HCT116 (cell line): ENCODE measurements at regions not wholly inside any gene's neighbourhood (a gene's known extent, or its start where the extent isn't known, plus 50 kb on each side); places are given as distances from the start of the nearest gene placed in this dataset.

Source experiments
- ATAC-seq: fragments of 200-7000 bp; cut with Tn5 transposase; 2 replicates; pipeline ENCODE4 v1.9.1; 2020; ENCODE audit warnings: mild to moderate bottlenecking, moderate library complexity
- BruUV-seq: library from RNA; stranded (reverse); fragments of 400-500 nt; replicated peaks from 2 replicates; lab custom pipeline; 2021; lab: Mats Ljungman, UMichigan
- CTCF ChIA-PET: fragments of 300-600 bp; sonication (Branson Sonifier 250); formaldehyde crosslinking; loops from one replicate; lab custom pipeline; 2021; ENCODE audit warnings: antibody characterized with exemption; lab: Charles Lee
- POLR2A ChIA-PET: fragments of 300-600, 350-600 bp; sonication (Branson Sonifier 250); formaldehyde crosslinking; loops from one replicate; lab custom pipeline; 2021; ENCODE audit warnings: antibody characterized with exemption; lab: Charles Lee
- RAD21 ChIA-PET, 2 experiments: fragments of 300-600 bp; sonication (Branson Sonifier 250); formaldehyde crosslinking; loops; one replicate each; lab custom pipeline; 2023; ENCODE audit warnings: low total read pairs in 2 of 2; ENCODE audit not compliant: uncharacterized antibody in 2 of 2, unreplicated experiment in 2 of 2, low non-redundant PET in 1 of 2; lab: Charles Lee
- DNase-seq: peaks from one replicate; pipeline ENCODE4 v3.0.0-alpha.2; 2010; ENCODE audit warnings: low read depth, low spot score
- H2AFZ ChIP-seq: fragments of 200-600 bp; shearing (Covaris generic), sonication (generic); 2 replicates; pipeline ENCODE4 v1.6.1; 2017; ENCODE audit warnings: low read depth, mixed run types, mixed read lengths, antibody characterized with exemption, low read length; ENCODE audit not compliant: poor library complexity, severe bottlenecking
- H3K27ac ChIP-seq: 2 replicates; pipeline ENCODE4 v1.5.1; 2012; ENCODE audit warnings: low read depth, low read length
- H3K27me3 ChIP-seq: fragments of 200-600 bp; sonication (generic); 2 replicates; pipeline ENCODE4 v1.6.1; 2016; ENCODE audit warnings: mixed run types, low read length, mixed read lengths; ENCODE audit not compliant: insufficient read depth
- H3K36me3 ChIP-seq, 2 experiments: fragments of 200-500 bp in 1 of 2; fragments of 200-600 bp in 1 of 2; sonication (Bioruptor generic) in 1 of 2; sonication (generic) in 1 of 2; 2 replicates each; pipeline versions ENCODE4 v1.5.1 to v1.6.1; 2014 to 2016; ENCODE audit warnings: low read length in 2 of 2, inconsistent platforms in 1 of 2, mixed read lengths in 1 of 2, mixed run types in 1 of 2; ENCODE audit not compliant: insufficient read depth in 2 of 2, control insufficient read depth in 1 of 2
- H3K4me1 ChIP-seq, 2 experiments: fragments of 200-600 bp in 1 of 2; sonication (generic) in 1 of 2; 2 replicates each; pipeline versions ENCODE4 v1.5.1 to v1.6.1; 2012 to 2017; ENCODE audit warnings: low read length in 2 of 2, inconsistent platforms in 1 of 2, mild to moderate bottlenecking in 1 of 2, mixed read lengths in 1 of 2, mixed run types in 1 of 2, moderate library complexity in 1 of 2; ENCODE audit not compliant: insufficient read depth in 2 of 2, control insufficient read depth in 1 of 2
- H3K4me2 ChIP-seq: fragments of 200-600 bp; sonication (generic); 2 replicates; pipeline ENCODE4 v1.6.1; 2017; ENCODE audit warnings: mixed run types, low read length, mixed read lengths
- H3K4me3 ChIP-seq, 2 experiments: fragments of 200-600 bp in 1 of 2; sonication (generic) in 1 of 2; replicated peaks in 1 of 2; 2 replicates each; pipeline ENCODE4 v1.5.1; 2011 to 2016; ENCODE audit warnings: low read length in 2 of 2, control low read depth in 1 of 2, low read depth in 1 of 2, mild to moderate bottlenecking in 1 of 2, mixed read lengths in 1 of 2, mixed run types in 1 of 2
- H3K79me2 ChIP-seq: fragments of 200-600 bp; sonication (generic); 2 replicates; pipeline ENCODE4 v1.6.1; 2017; ENCODE audit warnings: mild to moderate bottlenecking, mixed run types, low read length, moderate library complexity, mixed read lengths; ENCODE audit not compliant: insufficient read depth
- H3K9ac ChIP-seq: fragments of 200-600 bp; sonication (generic); 2 replicates; pipeline ENCODE4 v1.6.1; 2016; ENCODE audit warnings: low read length, mixed read lengths
- H3K9me2 ChIP-seq: fragments of 200-600 bp; sonication (generic), shearing (Covaris generic); 2 replicates; pipeline ENCODE4 v1.6.1; 2017; ENCODE audit warnings: mixed run types, mild to moderate bottlenecking, moderate library complexity; ENCODE audit not compliant: insufficient read depth
- H3K9me3 ChIP-seq, 2 experiments: fragments of 200-500 bp in 1 of 2; fragments of 200-600 bp in 1 of 2; sonication (Bioruptor generic) in 1 of 2; sonication (generic) in 1 of 2; 2 replicates each; pipeline ENCODE4 v1.6.1; 2014 to 2017; ENCODE audit warnings: low read length in 2 of 2, mixed read lengths in 2 of 2, inconsistent platforms in 1 of 2, low read depth in 1 of 2, mild to moderate bottlenecking in 1 of 2, mixed run types in 1 of 2, moderate library complexity in 1 of 2; ENCODE audit not compliant: control insufficient read depth in 1 of 2, insufficient read depth in 1 of 2
- H4K20me1 ChIP-seq: fragments of 200-600 bp; sonication (generic), shearing (Covaris generic); 2 replicates; pipeline ENCODE4 v1.6.1; 2017; ENCODE audit warnings: mixed run types, mild to moderate bottlenecking, moderate library complexity; ENCODE audit not compliant: insufficient read depth
- CTCF ChIP-seq, 3 experiments: fragments of 200-600 bp in 1 of 3; sonication (generic) in 1 of 3; IDR thresholded peaks in 2 of 3; conservative IDR thresholded peaks in 1 of 3; 2 replicates each; pipeline ENCODE4 v1.5.1; 2012 to 2017; ENCODE audit warnings: low read depth in 2 of 3, low read length in 2 of 3, antibody characterized with exemption in 1 of 3, borderline replicate concordance in 1 of 3, control low read depth in 1 of 3, mild to moderate bottlenecking in 1 of 3, mixed read lengths in 1 of 3, mixed run types in 1 of 3, moderate library complexity in 1 of 3; ENCODE audit not compliant: insufficient read depth in 1 of 3
- ELF1 ChIP-seq: IDR thresholded peaks from 2 replicates; pipeline ENCODE4 v1.6.1; 2012; ENCODE audit warnings: low read depth, borderline replicate concordance
- JUND ChIP-seq: IDR thresholded peaks from 2 replicates; pipeline ENCODE4 v1.6.1; 2012
- MAX ChIP-seq: IDR thresholded peaks from 2 replicates; pipeline ENCODE4 v1.6.1; 2012
- POLR2A ChIP-seq: IDR thresholded peaks from 2 replicates; pipeline ENCODE4 v1.7.0; 2011; ENCODE audit warnings: borderline replicate concordance; ENCODE audit not compliant: insufficient read depth, insufficient read length; ENCODE audit errors: extremely low read depth
- RAD21 ChIP-seq: IDR thresholded peaks from 2 replicates; pipeline ENCODE4 v1.6.1; 2012; ENCODE audit warnings: low read depth, mild to moderate bottlenecking
- TCF7L2 ChIP-seq: IDR thresholded peaks from 2 replicates; pipeline ENCODE4 v1.7.0; 2011; ENCODE audit warnings: borderline replicate concordance, inconsistent platforms; ENCODE audit not compliant: insufficient read depth, insufficient read length; ENCODE audit errors: extremely low read depth
- ZNF274 ChIP-seq: fragments of 200-500 bp; sonication (Bioruptor generic); IDR thresholded peaks from 2 replicates; pipeline ENCODE4 v1.6.1; 2014; ENCODE audit warnings: mild to moderate bottlenecking, low read depth, low read length, inconsistent platforms
- intact Hi-C: fragments of 100-400 bp; cut with micrococcal nuclease; formaldehyde crosslinking; loops from 2 replicates; pipeline ENCODE4 v1.10.0; 2022

- Histone ChIP-seq H3K79me2 (no peaks in the 10 kb centered on the region), H3K27ac (no peak overlapping the region), H3K27me3 (peaks cover 22% of the 10 kb centered on the region), H3K4me1 (no peaks in the 10 kb centered on the region), H3K4me3 (no peak overlapping the region), H3K9ac (no peak overlapping the region), H3K9me3 (no peaks in the 10 kb centered on the region), H3K36me3 (no peaks in the 10 kb centered on the region), H2AFZ (no peak overlapping the region), H4K20me1 (no peaks in the 10 kb centered on the region), H3K9me2 (no peaks in the 10 kb centered on the region), H3K4me2 (no peak overlapping the region)
- no TSS peak for BruUV-seq
- POLR2A ChIA-PET, result no interaction called here
- RAD21 ChIA-PET, result no interaction called here
- CTCF ChIA-PET, result no interaction called here
- intact Hi-C loops, result no loop called here
- TF ChIP-seq TCF7L2, result no peak
- TF ChIP-seq RAD21, result no peak
- no peak for TF ChIP-seq CTCF (IDR thresholded peaks at IDR 0.05 in 2 of 3, conservative IDR thresholded peaks at IDR 0.05 in 1 of 3; ENCODE audit: borderline replicate concordance in 1 of 3, insufficient read depth in 1 of 3, low read depth in 2 of 3, low read length in 2 of 3)
- no peak for TF ChIP-seq POLR2A
- TF ChIP-seq ELF1, result no peak
- TF ChIP-seq JUND, result no peak
- TF ChIP-seq MAX, result no peak
- TF ChIP-seq ZNF274, result no peak
- ATAC-seq, result no peak
- no peak for DNase-seq
Measured at GRCh38 chr16:9443864-9444263, 352.4 kb downstream of the HAPSTR1 start.
